ENCODE measurements at regions not wholly inside any gene's neighbourhood (a gene's known extent, or its start where the extent isn't known, plus 50 kb on each side); places are given as distances from the start of the nearest gene placed in this dataset.

- no peak for TF ChIP-seq CTCF (conservative IDR thresholded peaks at IDR 0.05; ENCODE audit: low read depth, low read length)
- no peak for DNase-seq (ENCODE audit: low read depth)
- H3K4me3 ChIP-seq (ENCODE audit: low read depth, low read length), result no peak overlapping the region
Observed at GRCh38 chr1:5596651-5597050, 395.6 kb downstream of the NPHP4 start.

GRCh38 chr1:5595531-5596170, 396.6 kb downstream of the NPHP4 start:
- no peak for TF ChIP-seq CTCF (conservative IDR thresholded peaks at IDR 0.05; ENCODE audit: low read depth, low read length)
- DNase-seq (ENCODE audit: low read depth), result no peak
- H3K4me3 ChIP-seq (ENCODE audit: low read depth, low read length), result no peak overlapping the region

GRCh38 chr1:5594056-5594956, 397.9 kb downstream of the NPHP4 start:
- no peak overlapping the region for H3K4me3 ChIP-seq (ENCODE audit: low read depth, low read length)
- no peak for TF ChIP-seq CTCF (conservative IDR thresholded peaks at IDR 0.05; ENCODE audit: low read depth, low read length)
- no peak for DNase-seq (ENCODE audit: low read depth)

GRCh38 chr1:5590717-5591116, 401.5 kb downstream of the NPHP4 start:
- DNase-seq (ENCODE audit: low read depth), result no peak
- H3K4me3 ChIP-seq (ENCODE audit: low read depth, low read length), result no peak overlapping the region
- no peak for TF ChIP-seq CTCF (conservative IDR thresholded peaks at IDR 0.05; ENCODE audit: low read depth, low read length)

- DNase-seq (ENCODE audit: low read depth), result no peak
- H3K4me3 ChIP-seq (ENCODE audit: low read depth, low read length), result no peak overlapping the region
- TF ChIP-seq CTCF (conservative IDR thresholded peaks at IDR 0.05; ENCODE audit: low read depth, low read length), result no peak
Observed at GRCh38 chr1:5586629-5587028, 405.6 kb downstream of the NPHP4 start.

GRCh38 chr1:5585256-5585655, 407.0 kb downstream of the NPHP4 start:
- no peak for DNase-seq (ENCODE audit: low read depth)
- no peak overlapping the region for H3K4me3 ChIP-seq (ENCODE audit: low read depth, low read length)
- no peak for TF ChIP-seq CTCF (conservative IDR thresholded peaks at IDR 0.05; ENCODE audit: low read depth, low read length)
